WTC11 (cell line): ENCODE measurements at regions not wholly inside any gene's neighbourhood (a gene's known extent, or its start where the extent isn't known, plus 50 kb on each side); places are given as distances from the start of the nearest gene placed in this dataset.

Experiments used
- ATAC-seq: fragments of 200-7000 bp; cut with Tn5 transposase; 2 replicates; pipeline ENCODE4 v1.10.0; 2021; ENCODE audit warnings: mild to moderate bottlenecking, moderate library complexity
- CTCF ChIA-PET: fragments of 300-600 bp; sonication (Branson Sonifier 250); formaldehyde crosslinking; loops from one replicate; lab custom pipeline; 2021; ENCODE audit warnings: antibody characterized with exemption; lab: Charles Lee
- POLR2A ChIA-PET: fragments of 350-600 bp; sonication (Branson Sonifier 250); formaldehyde crosslinking; loops from one replicate; lab custom pipeline; 2021; ENCODE audit warnings: antibody characterized with exemption; lab: Charles Lee
- DNase-seq: peaks from one replicate; pipeline ENCODE4 v3.0.0; 2021; ENCODE audit warnings: low spot score
- H3K27ac Mint-ChIP-seq: 2 replicates; pipeline ENCODE4 v1.8.0; 2021; ENCODE audit warnings: mixed read lengths
- H3K27me3 Mint-ChIP-seq: 2 replicates; pipeline ENCODE4 v1.8.0; 2021; ENCODE audit warnings: low read depth, mild to moderate bottlenecking, moderate library complexity, mixed read lengths
- H3K36me3 Mint-ChIP-seq: 2 replicates; pipeline ENCODE4 v1.8.0; 2021; ENCODE audit warnings: mixed read lengths
- H3K4me1 Mint-ChIP-seq: 2 replicates; pipeline ENCODE4 v1.8.0; 2022; ENCODE audit warnings: mixed read lengths
- H3K4me3 Mint-ChIP-seq: 2 replicates; pipeline ENCODE4 v1.8.0; 2021; ENCODE audit warnings: mild to moderate bottlenecking, moderate library complexity, mixed read lengths
- H3K9me3 Mint-ChIP-seq: 2 replicates; pipeline ENCODE4 v1.8.0; 2021; ENCODE audit warnings: mixed read lengths
- GRHL2 ChIP-seq: fragments of 250-450 bp; sonication (Bioruptor Pico); IDR thresholded peaks from 2 replicates; pipeline ENCODE4 v1.8.0; 2022; ENCODE audit warnings: mild to moderate bottlenecking, moderate library complexity; ENCODE audit not compliant: insufficient replicate concordance, severe bottlenecking
- GTF2I ChIP-seq: fragments of 250-450 bp; sonication (Bioruptor Pico); conservative IDR thresholded peaks from 2 replicates; pipeline ENCODE4 v1.4.0; 2021; ENCODE audit warnings: mild to moderate bottlenecking
- HMGA2 ChIP-seq: fragments of 250-450 bp; sonication (Bioruptor Pico); IDR thresholded peaks from 2 replicates; pipeline ENCODE4 v1.4.0; 2021; ENCODE audit warnings: mild to moderate bottlenecking, moderate library complexity
- MLX ChIP-seq: sonication (generic); formaldehyde crosslinking; IDR thresholded peaks from 2 replicates; pipeline ENCODE4 v1.8.1; 2023; ENCODE audit warnings: mild to moderate bottlenecking, missing genetic modification reagents, moderate library complexity
- NFATC4 ChIP-seq: fragments of 250-450 bp; sonication (Bioruptor Pico); IDR thresholded peaks from 2 replicates; pipeline ENCODE4 v1.9.0; 2021; ENCODE audit warnings: mild to moderate bottlenecking
- PRRX2 ChIP-seq: fragments of 250-450 bp; sonication (Bioruptor Pico); IDR thresholded peaks from 2 replicates; pipeline ENCODE4 v1.8.0; 2021; ENCODE audit warnings: mild to moderate bottlenecking
- SMAD4 ChIP-seq: sonication (generic); formaldehyde crosslinking; IDR thresholded peaks from 2 replicates; pipeline ENCODE4 v1.8.0; 2022; ENCODE audit warnings: mild to moderate bottlenecking, missing genetic modification reagents
- TCF7 ChIP-seq: sonication (generic); formaldehyde crosslinking; IDR thresholded peaks from 2 replicates; pipeline ENCODE4 v1.8.0; 2022; ENCODE audit warnings: mild to moderate bottlenecking, low read depth, missing genetic modification reagents, moderate library complexity
- ZNF232 ChIP-seq: sonication (generic); formaldehyde crosslinking; IDR thresholded peaks from 2 replicates; pipeline ENCODE4 v1.8.0; 2022; ENCODE audit warnings: mild to moderate bottlenecking, missing genetic modification reagents
- ZNF416 ChIP-seq: fragments of 250-450 bp; sonication (Bioruptor Pico); IDR thresholded peaks from 2 replicates; pipeline ENCODE4 v1.9.0; 2021; ENCODE audit warnings: mild to moderate bottlenecking, inconsistent platforms
- ZNF423 ChIP-seq: fragments of 250-450 bp; sonication (Bioruptor Pico); IDR thresholded peaks from 2 replicates; pipeline ENCODE4 v2.1.2; 2022; ENCODE audit warnings: mild to moderate bottlenecking, moderate library complexity
- ZNF532 ChIP-seq: fragments of 250-450 bp; sonication (Bioruptor Pico); IDR thresholded peaks from 2 replicates; pipeline ENCODE4 v1.9.0; 2021; ENCODE audit warnings: mild to moderate bottlenecking, borderline replicate concordance
- ZNF671 ChIP-seq: fragments of 250-450 bp; sonication (Bioruptor Pico); IDR thresholded peaks from 2 replicates; pipeline ENCODE4 v1.8.0; 2021; ENCODE audit warnings: mild to moderate bottlenecking
- TF ChIP-seq, protein P1 (sequence below): sonication (generic); formaldehyde crosslinking; IDR thresholded peaks from 2 replicates; pipeline ENCODE4 v1.8.1; 2022; ENCODE audit warnings: low read depth, mild to moderate bottlenecking, moderate library complexity, missing genetic modification reagents, borderline replicate concordance
- TF ChIP-seq, protein P2 (sequence below): sonication (generic); formaldehyde crosslinking; IDR thresholded peaks from 2 replicates; pipeline ENCODE4 v1.8.0; 2022; ENCODE audit warnings: mild to moderate bottlenecking, missing genetic modification reagents

GRCh38 chr18:10264260-10264659 is 190.2 kb upstream of the APCDD1 start:
- no peak for ATAC-seq
- H3K4me1 Mint-ChIP-seq = peaks cover 4% of the 10 kb centered on the region; the same call in 1 of the 2 replicates
- H3K27me3 Mint-ChIP-seq = peaks cover 3% of the 10 kb centered on the region; the same call in 1 of the 2 replicates
- no peak for DNase-seq
- POLR2A ChIA-PET = no interaction called here
- no peak overlapping the region for H3K27ac Mint-ChIP-seq
- no peaks in the 10 kb centered on the region for H3K36me3 Mint-ChIP-seq
- no peak overlapping the region for H3K4me3 Mint-ChIP-seq
- no peak for TF ChIP-seq ZNF671
- no peak for TF ChIP-seq GRHL2 (CRISPR knock-in tag)
- TF ChIP-seq, protein P1, sequence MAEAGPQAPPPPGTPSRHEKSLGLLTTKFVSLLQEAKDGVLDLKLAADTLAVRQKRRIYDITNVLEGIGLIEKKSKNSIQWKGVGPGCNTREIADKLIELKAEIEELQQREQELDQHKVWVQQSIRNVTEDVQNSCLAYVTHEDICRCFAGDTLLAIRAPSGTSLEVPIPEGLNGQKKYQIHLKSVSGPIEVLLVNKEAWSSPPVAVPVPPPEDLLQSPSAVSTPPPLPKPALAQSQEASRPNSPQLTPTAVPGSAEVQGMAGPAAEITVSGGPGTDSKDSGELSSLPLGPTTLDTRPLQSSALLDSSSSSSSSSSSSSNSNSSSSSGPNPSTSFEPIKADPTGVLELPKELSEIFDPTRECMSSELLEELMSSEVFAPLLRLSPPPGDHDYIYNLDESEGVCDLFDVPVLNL (CRISPR knock-in tag) = no peak
- TF ChIP-seq ZNF416 (CRISPR knock-in tag) = no peak
- no peak for TF ChIP-seq ZNF532 (CRISPR knock-in tag)
- CTCF ChIA-PET = interaction anchor here (1.1 kb wide), 1 partner anchor 79 kb away, joined by 3 read pairs; no protein-coding TSS in a partner anchor
- peaks cover 26% of the 10 kb centered on the region for H3K9me3 Mint-ChIP-seq

DNA sequence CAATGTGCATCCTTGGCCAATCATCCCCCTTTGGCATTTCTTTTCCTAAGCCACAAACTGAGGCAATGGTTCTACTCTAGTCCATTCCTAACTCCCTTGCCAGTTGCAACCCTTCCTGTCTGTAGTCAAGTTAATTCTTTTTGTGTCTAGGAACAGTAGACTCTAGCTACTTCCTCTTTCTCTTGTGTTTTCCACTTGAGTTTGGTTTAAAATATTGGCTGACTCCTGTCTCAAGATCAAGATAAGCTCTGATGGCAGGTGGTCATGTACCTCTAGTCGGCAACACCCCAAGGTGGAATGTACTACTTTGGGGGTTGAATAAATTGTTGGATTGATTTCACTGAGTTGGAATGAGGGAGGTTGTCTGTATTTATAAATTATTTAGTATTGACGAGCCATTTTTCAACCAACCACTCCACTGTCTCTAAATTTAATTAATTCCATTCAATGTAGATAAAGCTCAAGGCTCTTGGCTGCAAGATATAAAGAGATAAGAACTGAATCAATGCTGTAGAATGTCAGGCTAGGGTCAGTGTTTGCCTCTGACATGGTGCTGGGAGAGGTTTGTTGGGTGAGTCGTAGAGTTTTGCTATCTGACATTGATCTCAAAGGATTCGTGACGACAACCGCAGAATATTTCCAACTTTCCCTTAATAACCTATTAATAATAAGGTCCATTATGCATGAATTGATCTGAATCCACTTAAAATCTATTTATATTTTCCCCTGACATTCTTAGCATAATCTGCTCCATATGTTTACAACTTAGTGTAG is 188.7 kb upstream of the APCDD1 start:
- ChIA-PET POLR2A (no interaction called here), CTCF (no interaction called here)
- ATAC-seq (no peak), DNase-seq (no peak)
- Mint-ChIP-seq H3K27ac (no peak overlapping the region), H3K36me3 (no peaks in the 10 kb centered on the region), H3K27me3 (peaks cover 3% of the 10 kb centered on the region; the same call in 1 of the 2 replicates), H3K4me3 (no peak overlapping the region), H3K9me3 (peaks cover 14% of the 10 kb centered on the region), H3K4me1 (peaks cover 4% of the 10 kb centered on the region; the same call in 1 of the 2 replicates)
- no peak for TF ChIP-seq HMGA2 (CRISPR knock-in tag)
- no peak for TF ChIP-seq GRHL2 (CRISPR knock-in tag)
- no peak for TF ChIP-seq ZNF416 (CRISPR knock-in tag)
- TF ChIP-seq ZNF232 (CRISPR knock-in tag) = no peak

GRCh38 chr18:10266334-10266590 is 188.2 kb upstream of the APCDD1 start:
- no peak overlapping the region for H3K4me3 Mint-ChIP-seq
- no peaks in the 10 kb centered on the region for H3K36me3 Mint-ChIP-seq
- POLR2A ChIA-PET = no interaction called here
- H3K9me3 Mint-ChIP-seq = peaks cover 10% of the 10 kb centered on the region
- DNase-seq = no peak
- H3K27ac Mint-ChIP-seq = no peak overlapping the region
- H3K4me1 Mint-ChIP-seq = peaks cover 4% of the 10 kb centered on the region; the same call in 1 of the 2 replicates
- H3K27me3 Mint-ChIP-seq = peaks cover 3% of the 10 kb centered on the region; the same call in 1 of the 2 replicates
- CTCF ChIA-PET = no interaction called here
- no peak for ATAC-seq
- TF ChIP-seq ZNF423 (CRISPR knock-in tag) (no peak), TCF7 (CRISPR knock-in tag) (no peak), NFATC4 (no peak), SMAD4 (no peak), GTF2I (CRISPR knock-in tag) (no peak), MLX (CRISPR knock-in tag) (no peak), PRRX2 (CRISPR knock-in tag) (no peak)
- TF ChIP-seq, protein P2, sequence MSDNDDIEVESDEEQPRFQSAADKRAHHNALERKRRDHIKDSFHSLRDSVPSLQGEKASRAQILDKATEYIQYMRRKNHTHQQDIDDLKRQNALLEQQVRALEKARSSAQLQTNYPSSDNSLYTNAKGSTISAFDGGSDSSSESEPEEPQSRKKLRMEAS (CRISPR knock-in tag) = no peak
